A549 (cell line): ENCODE measurements at regions not wholly inside any gene's neighbourhood (a gene's known extent, or its start where the extent isn't known, plus 50 kb on each side); places are given as distances from the start of the nearest gene placed in this dataset.

Experiments
- ATAC-seq, 2 experiments: fragments of 200-7000 bp in 1 of 2; fragments of >200 bp in 1 of 2; cut with Nextera tagmentation in 1 of 2; cut with Tn5 transposase in 1 of 2; 3 replicates each; pipeline versions ENCODE4 v1.8.0 to v1.9.1; 2018 to 2020; ENCODE audit warnings: mild to moderate bottlenecking in 1 of 2, moderate library complexity in 1 of 2
- CTCF ChIA-PET: fragments of 300-600 bp; sonication (Branson Sonifier 250); formaldehyde crosslinking; extraction: SDS; loops from one replicate; lab custom pipeline; 2021; ENCODE audit warnings: antibody characterized with exemption, inconsistent platforms; lab: Yijun Ruan, JAX
- POLR2A ChIA-PET: fragments of 350-600 bp; formaldehyde crosslinking; extraction: SDS; loops from one replicate; lab custom pipeline; 2021; ENCODE audit warnings: antibody characterized with exemption, inconsistent platforms; lab: Yijun Ruan, JAX
- DNase-seq, 2 experiments: peaks; one replicate each; pipeline versions ENCODE4 v3.0.0 to v3.0.0-alpha.2; 2011 to 2016; ENCODE audit warnings: low read depth in 1 of 2, low spot score in 1 of 2
- FAIRE-seq: peaks from 2 replicates; lab custom pipeline; 2011; peaks lifted over from hg19 to GRCh38; lab: Jason Lieb, UNC
- H3K27ac ChIP-seq, 2 experiments: fragments of >200 bp; sonication (Bioruptor Twin); formaldehyde crosslinking; 3 replicates each; pipeline ENCODE4 v1.5.1; 2016 to 2017
- H3K4me1 ChIP-seq: fragments of >200 bp; sonication (Bioruptor Twin); formaldehyde crosslinking; 3 replicates; pipeline ENCODE4 v1.6.1; 2016
- H3K4me2 ChIP-seq: fragments of >200 bp; sonication (Bioruptor Twin); formaldehyde crosslinking; 3 replicates; pipeline ENCODE4 v1.6.1; 2016
- H3K4me3 ChIP-seq: fragments of >200 bp; sonication (Bioruptor Twin); formaldehyde crosslinking; 3 replicates; pipeline ENCODE4 v1.5.1; 2016
- H3K9me3 ChIP-seq: fragments of >200 bp; sonication (Bioruptor Twin); formaldehyde crosslinking; 3 replicates; pipeline ENCODE4 v1.6.1; 2016
- CBX8 ChIP-seq: fragments of 200-600 bp; sonication (generic); IDR thresholded peaks from 2 replicates; pipeline ENCODE4 v1.6.1; 2016
- CHD2 ChIP-seq: fragments of 150-350 bp; IDR thresholded peaks from 2 replicates; pipeline ENCODE4 v1.6.1; 2014; ENCODE audit warnings: low read length; ENCODE audit not compliant: partially characterized antibody
- CHD4 ChIP-seq: fragments of 200-600 bp; sonication (generic); IDR thresholded peaks from 2 replicates; pipeline ENCODE4 v1.6.1; 2016; ENCODE audit warnings: antibody characterized with exemption, mild to moderate bottlenecking, borderline replicate concordance
- CTCF ChIP-seq: fragments of >200 bp; sonication (Bioruptor Twin); formaldehyde crosslinking; IDR thresholded peaks from 3 replicates; pipeline ENCODE4 v1.5.1; 2016
- EHMT2 ChIP-seq: fragments of 200-600 bp; sonication (generic); IDR thresholded peaks from 2 replicates; pipeline ENCODE4 v1.6.1; 2016; ENCODE audit warnings: antibody characterized with exemption, low read depth, mild to moderate bottlenecking, moderate library complexity
- ELK1 ChIP-seq: fragments of 150-350 bp; IDR thresholded peaks from 2 replicates; pipeline ENCODE4 v1.6.1; 2014; ENCODE audit warnings: low read depth, mild to moderate bottlenecking, low read length
- ESRRA ChIP-seq: fragments of 150-350 bp; IDR thresholded peaks from 2 replicates; pipeline ENCODE4 v1.6.1; 2014; ENCODE audit warnings: mild to moderate bottlenecking, low read length, borderline replicate concordance
- FOSL2 ChIP-seq, 2 experiments: fragments of 450-650 bp in 1 of 2; fragments of >200 bp in 1 of 2; sonication (Bioruptor Twin) in 1 of 2; formaldehyde crosslinking; IDR thresholded peaks; 2 replicates each; pipeline versions ENCODE4 v1.5.0 to v1.6.1; 2016 to 2020; ENCODE audit warnings: mild to moderate bottlenecking in 1 of 2, moderate library complexity in 1 of 2
- HDAC2 ChIP-seq: fragments of 200-600 bp; sonication (generic); IDR thresholded peaks from 2 replicates; pipeline ENCODE4 v1.6.1; 2016
- HOXA7 ChIP-seq: fragments of 250-450 bp; sonication (Bioruptor Pico); IDR thresholded peaks from 2 replicates; pipeline ENCODE4 v1.5.0; 2020; ENCODE audit warnings: mild to moderate bottlenecking, moderate library complexity
- HOXB13 ChIP-seq: fragments of 250-450 bp; sonication (Bioruptor Pico); IDR thresholded peaks from 2 replicates; pipeline ENCODE4 v1.5.0; 2020; ENCODE audit warnings: low read depth, mild to moderate bottlenecking, moderate library complexity
- HOXB5 ChIP-seq: fragments of 250-450 bp; sonication (Bioruptor Pico); IDR thresholded peaks from 2 replicates; pipeline ENCODE4 v1.5.0; 2020; ENCODE audit warnings: mild to moderate bottlenecking, moderate library complexity
- JUN ChIP-seq, 2 experiments: fragments of >200 bp; sonication (Bioruptor Twin); formaldehyde crosslinking; IDR thresholded peaks; 2 replicates in 1 of 2; 3 replicates in 1 of 2; pipeline ENCODE4 v1.6.1; 2016 to 2017
- JUNB ChIP-seq: fragments of >200 bp; sonication (Bioruptor Twin); formaldehyde crosslinking; IDR thresholded peaks from 2 replicates; pipeline ENCODE4 v1.6.1; 2016
- MAFK ChIP-seq: fragments of 450-650 bp; IDR thresholded peaks from 2 replicates; pipeline ENCODE4 v1.6.1; 2014; ENCODE audit not compliant: partially characterized antibody
- NPAS2 ChIP-seq: fragments of 250-450 bp; sonication (Bioruptor Pico); IDR thresholded peaks from 2 replicates; pipeline ENCODE4 v1.8.0; 2022; ENCODE audit warnings: mild to moderate bottlenecking, moderate library complexity, borderline replicate concordance
- RCOR1 ChIP-seq: fragments of 150-350 bp; IDR thresholded peaks from 2 replicates; pipeline ENCODE4 v1.6.1; 2014; ENCODE audit warnings: antibody characterized with exemption, low read length, low read depth
- RNF2 ChIP-seq: fragments of 200-600 bp; sonication (generic); IDR thresholded peaks from 2 replicates; pipeline ENCODE4 v1.6.1; 2016; ENCODE audit warnings: low read depth, mild to moderate bottlenecking, antibody characterized with exemption, moderate library complexity, borderline replicate concordance
- SREBF2 ChIP-seq: fragments of 450-650 bp; IDR thresholded peaks from 2 replicates; pipeline ENCODE4 v1.6.1; 2014; ENCODE audit warnings: mild to moderate bottlenecking, moderate library complexity
- TP53 ChIP-seq: fragments of 250-450 bp; sonication (Bioruptor Pico); IDR thresholded peaks from 2 replicates; pipeline ENCODE4 v1.5.0; 2021; ENCODE audit warnings: mild to moderate bottlenecking, moderate library complexity
- ZC3H11A ChIP-seq: fragments of 450-650 bp; IDR thresholded peaks from 2 replicates; pipeline ENCODE4 v1.6.1; 2014; ENCODE audit warnings: antibody characterized with exemption, mild to moderate bottlenecking
- WGBS: methylation state at CpG from one replicate; pipeline ENCODE4 v1.1.6; 2017; ENCODE audit errors: missing lambda C conversion rate; 5-methylcytosine and 5-hydroxymethylcytosine counted together
- TF ChIP-seq, protein P1 (sequence below): IDR thresholded peaks from 2 replicates; pipeline ENCODE4 v1.6.1; 2012; ENCODE audit warnings: low read depth, borderline replicate concordance
- TF ChIP-seq, protein P2 (sequence below): fragments of 200-600 bp; sonication (generic); IDR thresholded peaks from 2 replicates; pipeline ENCODE4 v1.6.1; 2016; ENCODE audit warnings: antibody characterized with exemption, mild to moderate bottlenecking, moderate library complexity

DNA sequence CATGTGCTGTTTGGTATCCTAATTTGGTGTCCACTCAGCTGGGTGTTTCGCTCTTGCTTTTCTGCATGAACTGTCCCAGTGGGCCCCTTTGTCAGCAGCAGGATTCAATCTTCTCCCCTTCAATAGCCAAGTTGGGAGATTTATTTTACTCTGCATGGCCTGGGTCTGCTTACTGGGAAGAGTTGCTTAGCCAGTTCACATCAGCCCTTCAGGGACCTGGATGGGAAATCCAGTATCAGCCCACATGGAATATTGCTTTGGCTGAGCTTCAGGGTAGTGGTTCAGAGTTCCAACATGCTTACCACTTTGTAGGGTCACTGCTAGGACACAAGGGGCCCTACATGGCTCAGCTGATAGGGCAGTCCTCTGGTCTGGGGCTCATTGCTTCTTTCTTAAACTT lies 93.0 kb upstream of the BOC start (continued):
- no peak for TF ChIP-seq ELK1
- TF ChIP-seq TP53, result no peak
- TF ChIP-seq, protein P1, sequence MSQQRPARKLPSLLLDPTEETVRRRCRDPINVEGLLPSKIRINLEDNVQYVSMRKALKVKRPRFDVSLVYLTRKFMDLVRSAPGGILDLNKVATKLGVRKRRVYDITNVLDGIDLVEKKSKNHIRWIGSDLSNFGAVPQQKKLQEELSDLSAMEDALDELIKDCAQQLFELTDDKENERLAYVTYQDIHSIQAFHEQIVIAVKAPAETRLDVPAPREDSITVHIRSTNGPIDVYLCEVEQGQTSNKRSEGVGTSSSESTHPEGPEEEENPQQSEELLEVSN, result no peak
- TF ChIP-seq RCOR1, result no peak
- TF ChIP-seq CBX8, result no peak
- TF ChIP-seq ZC3H11A, result no peak
- no peak for TF ChIP-seq HDAC2

- Histone ChIP-seq H3K4me3 (no peak overlapping the region), H3K4me1 (peaks cover 9% of the 10 kb centered on the region; the same call in 2 of the 3 replicates), H3K4me2 (no peak overlapping the region), H3K9me3 (no peaks in the 10 kb centered on the region)
- POLR2A ChIA-PET, result no interaction called here
- WGBS, result 92% methylated on average over 13 of the region's 13 CpGs
- FAIRE-seq, result no peak
- CTCF ChIA-PET, result interaction anchor here (0.8 to 1.6 kb wide), 3 partner anchors 9 to 14 kb away, joined by 3 to 4 read pairs (median 3); no protein-coding TSS in a partner anchor
- no peak for TF ChIP-seq HOXB5 (CRISPR knock-in tag)
- no peak for TF ChIP-seq FOSL2 (IDR thresholded peaks at IDR 0.05)
- TF ChIP-seq FOSL2 (CRISPR knock-in tag; IDR thresholded peaks at IDR 0.05), result no peak
- TF ChIP-seq CTCF, result no peak
- no peak for TF ChIP-seq TP53
- TF ChIP-seq CHD2, result no peak
- TF ChIP-seq MAFK, result no peak
- TF ChIP-seq JUNB, result no peak
- no peak for TF ChIP-seq RNF2
- TF ChIP-seq EHMT2, result no peak
- TF ChIP-seq, protein P2, sequence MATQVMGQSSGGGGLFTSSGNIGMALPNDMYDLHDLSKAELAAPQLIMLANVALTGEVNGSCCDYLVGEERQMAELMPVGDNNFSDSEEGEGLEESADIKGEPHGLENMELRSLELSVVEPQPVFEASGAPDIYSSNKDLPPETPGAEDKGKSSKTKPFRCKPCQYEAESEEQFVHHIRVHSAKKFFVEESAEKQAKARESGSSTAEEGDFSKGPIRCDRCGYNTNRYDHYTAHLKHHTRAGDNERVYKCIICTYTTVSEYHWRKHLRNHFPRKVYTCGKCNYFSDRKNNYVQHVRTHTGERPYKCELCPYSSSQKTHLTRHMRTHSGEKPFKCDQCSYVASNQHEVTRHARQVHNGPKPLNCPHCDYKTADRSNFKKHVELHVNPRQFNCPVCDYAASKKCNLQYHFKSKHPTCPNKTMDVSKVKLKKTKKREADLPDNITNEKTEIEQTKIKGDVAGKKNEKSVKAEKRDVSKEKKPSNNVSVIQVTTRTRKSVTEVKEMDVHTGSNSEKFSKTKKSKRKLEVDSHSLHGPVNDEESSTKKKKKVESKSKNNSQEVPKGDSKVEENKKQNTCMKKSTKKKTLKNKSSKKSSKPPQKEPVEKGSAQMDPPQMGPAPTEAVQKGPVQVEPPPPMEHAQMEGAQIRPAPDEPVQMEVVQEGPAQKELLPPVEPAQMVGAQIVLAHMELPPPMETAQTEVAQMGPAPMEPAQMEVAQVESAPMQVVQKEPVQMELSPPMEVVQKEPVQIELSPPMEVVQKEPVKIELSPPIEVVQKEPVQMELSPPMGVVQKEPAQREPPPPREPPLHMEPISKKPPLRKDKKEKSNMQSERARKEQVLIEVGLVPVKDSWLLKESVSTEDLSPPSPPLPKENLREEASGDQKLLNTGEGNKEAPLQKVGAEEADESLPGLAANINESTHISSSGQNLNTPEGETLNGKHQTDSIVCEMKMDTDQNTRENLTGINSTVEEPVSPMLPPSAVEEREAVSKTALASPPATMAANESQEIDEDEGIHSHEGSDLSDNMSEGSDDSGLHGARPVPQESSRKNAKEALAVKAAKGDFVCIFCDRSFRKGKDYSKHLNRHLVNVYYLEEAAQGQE, result no peak
- TF ChIP-seq ZC3H11A, result no peak
- no peak for TF ChIP-seq JUN (IDR thresholded peaks at IDR 0.05)
- TF ChIP-seq, all 56 proteins: peak for 0
- ATAC-seq, result no peak
- no peak for DNase-seq
- no peak overlapping the region for H3K27ac ChIP-seq
Measured at GRCh38 chr3:113124256-113124830, 87.0 kb upstream of the BOC start.

DNA sequence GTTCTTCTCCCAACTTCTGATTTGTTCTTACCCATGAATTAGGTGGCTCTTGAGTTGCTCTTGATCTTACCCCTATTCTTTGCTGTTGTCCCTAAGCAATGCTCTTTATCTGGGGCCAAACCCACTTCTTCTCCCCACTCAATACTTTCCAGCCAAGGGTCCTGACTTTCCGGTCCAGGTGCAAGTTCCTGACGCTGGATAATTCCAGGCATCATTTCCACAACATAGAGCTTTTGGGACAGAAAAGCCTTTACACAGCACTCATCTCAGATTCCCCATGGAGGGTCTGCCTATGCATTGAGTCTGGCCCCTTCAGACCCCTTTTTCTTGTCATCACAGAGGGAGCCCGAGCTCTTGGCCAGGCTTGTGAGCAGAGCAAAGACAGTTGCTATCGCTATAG lies 85.4 kb upstream of the BOC start:
- Histone ChIP-seq H3K4me2 (no peak overlapping the region), H3K9me3 (no peaks in the 10 kb centered on the region), H3K4me1 (peaks cover 9% of the 10 kb centered on the region; the same call in 2 of the 3 replicates), H3K27ac (no peak overlapping the region), H3K4me3 (no peak overlapping the region)
- ChIA-PET POLR2A (no interaction called here), CTCF (interaction anchor here (1.4 to 1.6 kb wide), 2 partner anchors 11 to 162 kb away, joined by 4 read pairs; no protein-coding TSS in a partner anchor)
- DNase-seq, result no peak
- FAIRE-seq, result no peak
- 71% methylated on average over 4 of the region's 4 CpGs for WGBS
- TF ChIP-seq TP53 (no peak), SREBF2 (no peak), CHD4 (no peak), HOXB13 (no peak), NPAS2 (CRISPR knock-in tag) (no peak), HOXA7 (no peak), ZC3H11A (no peak), ESRRA (no peak)
- no peak for ATAC-seq
